ENCODE measurements at regions not wholly inside any gene's neighbourhood (a gene's known extent, or its start where the extent isn't known, plus 50 kb on each side); places are given as distances from the start of the nearest gene placed in this dataset.

DNA sequence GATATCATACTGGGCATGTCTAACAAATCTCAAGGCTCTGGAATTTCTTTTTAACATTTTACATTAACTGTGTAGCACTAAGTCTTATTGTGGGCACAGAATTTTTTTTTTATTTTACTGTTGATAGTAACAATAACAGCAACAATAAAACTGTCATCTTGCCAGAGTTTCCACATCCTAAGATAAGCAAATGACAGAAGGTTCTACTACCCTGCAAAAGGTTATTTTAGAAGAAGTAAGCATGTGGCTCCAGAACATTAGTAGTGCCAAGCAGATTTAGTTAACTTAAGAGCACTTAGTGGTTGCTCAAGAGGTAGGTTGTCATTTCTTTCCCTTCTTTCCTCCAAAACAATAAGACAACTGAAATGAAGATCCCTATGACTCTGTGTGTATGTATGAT is 743.0 kb upstream of the CBLB start:
- Histone ChIP-seq H2AFZ (ENCODE audit: low read depth, low read length) (no peak overlapping the region), H3K4me3 (ENCODE audit: low read length) (no peak overlapping the region), H3K9ac (ENCODE audit: low read length) (no peak overlapping the region), H3K79me2 (ENCODE audit: low read length) (no peaks in the 10 kb centered on the region), H3K27me3 (ENCODE audit: low read depth, low read length) (no peaks in the 10 kb centered on the region), H3K36me3 (replicated peaks; ENCODE audit: low read depth, low read length) (peaks cover 11% of the 10 kb centered on the region), H4K20me1 (ENCODE audit: insufficient read depth, low read length) (no peaks in the 10 kb centered on the region), H3K4me2 (ENCODE audit: low read length) (no peak overlapping the region), H3K4me1 (ENCODE audit: low read length) (peaks cover 4% of the 10 kb centered on the region; the same call in 1 of the 2 replicates), H3K27ac (ENCODE audit: low read length) (no peak overlapping the region), H3K9me3 (ENCODE audit: insufficient read depth, low read length) (peaks cover 10% of the 10 kb centered on the region)
- TF ChIP-seq, protein P1, sequence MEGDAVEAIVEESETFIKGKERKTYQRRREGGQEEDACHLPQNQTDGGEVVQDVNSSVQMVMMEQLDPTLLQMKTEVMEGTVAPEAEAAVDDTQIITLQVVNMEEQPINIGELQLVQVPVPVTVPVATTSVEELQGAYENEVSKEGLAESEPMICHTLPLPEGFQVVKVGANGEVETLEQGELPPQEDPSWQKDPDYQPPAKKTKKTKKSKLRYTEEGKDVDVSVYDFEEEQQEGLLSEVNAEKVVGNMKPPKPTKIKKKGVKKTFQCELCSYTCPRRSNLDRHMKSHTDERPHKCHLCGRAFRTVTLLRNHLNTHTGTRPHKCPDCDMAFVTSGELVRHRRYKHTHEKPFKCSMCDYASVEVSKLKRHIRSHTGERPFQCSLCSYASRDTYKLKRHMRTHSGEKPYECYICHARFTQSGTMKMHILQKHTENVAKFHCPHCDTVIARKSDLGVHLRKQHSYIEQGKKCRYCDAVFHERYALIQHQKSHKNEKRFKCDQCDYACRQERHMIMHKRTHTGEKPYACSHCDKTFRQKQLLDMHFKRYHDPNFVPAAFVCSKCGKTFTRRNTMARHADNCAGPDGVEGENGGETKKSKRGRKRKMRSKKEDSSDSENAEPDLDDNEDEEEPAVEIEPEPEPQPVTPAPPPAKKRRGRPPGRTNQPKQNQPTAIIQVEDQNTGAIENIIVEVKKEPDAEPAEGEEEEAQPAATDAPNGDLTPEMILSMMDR (IDR thresholded peaks at IDR 0.05; ENCODE audit: low read depth, low read length) = no peak
- no peak for TF ChIP-seq EZH2phosphoT487 (IDR thresholded peaks at IDR 0.05; ENCODE audit: low read depth)

DNA sequence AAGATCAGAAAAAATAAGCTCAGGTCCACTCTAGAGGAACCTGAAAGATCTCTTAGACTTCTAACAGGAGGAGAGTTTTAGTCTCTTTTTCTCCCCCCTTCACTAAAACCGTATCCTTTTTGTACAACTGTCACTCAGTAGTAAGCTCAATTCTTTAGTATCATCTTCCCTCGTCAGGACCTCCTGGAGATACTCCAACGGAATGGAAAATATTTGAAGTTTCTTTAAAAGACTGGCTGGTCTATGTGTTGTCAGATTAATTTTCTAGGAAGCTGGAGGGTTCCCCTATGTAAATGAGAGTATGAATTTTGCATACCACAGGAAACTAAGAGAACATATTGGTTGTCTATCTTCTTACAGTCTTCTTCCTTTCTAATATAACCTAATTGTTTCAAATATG is 747.7 kb upstream of the CBLB start:
- H2AFZ ChIP-seq (ENCODE audit: low read depth, low read length) = no peak overlapping the region
- no peaks in the 10 kb centered on the region for H3K4me1 ChIP-seq (ENCODE audit: low read length)
- TF ChIP-seq, protein P1 (IDR thresholded peaks at IDR 0.05; ENCODE audit: low read depth, low read length) = no peak
- no peak for TF ChIP-seq EZH2phosphoT487 (IDR thresholded peaks at IDR 0.05; ENCODE audit: low read depth)
- no peaks in the 10 kb centered on the region for H3K27me3 ChIP-seq (ENCODE audit: low read depth, low read length)
- H3K4me3 ChIP-seq (ENCODE audit: low read length) = no peak overlapping the region
- no peaks in the 10 kb centered on the region for H3K79me2 ChIP-seq (ENCODE audit: low read length)
- H4K20me1 ChIP-seq (ENCODE audit: insufficient read depth, low read length) = no peaks in the 10 kb centered on the region
- peaks cover 11% of the 10 kb centered on the region for H3K36me3 ChIP-seq (replicated peaks; ENCODE audit: low read depth, low read length)
- peaks cover 10% of the 10 kb centered on the region for H3K9me3 ChIP-seq (ENCODE audit: insufficient read depth, low read length)
- H3K4me2 ChIP-seq (ENCODE audit: low read length) = no peak overlapping the region
- no peak overlapping the region for H3K27ac ChIP-seq (ENCODE audit: low read length)
- H3K9ac ChIP-seq (ENCODE audit: low read length) = no peak overlapping the region

DNA sequence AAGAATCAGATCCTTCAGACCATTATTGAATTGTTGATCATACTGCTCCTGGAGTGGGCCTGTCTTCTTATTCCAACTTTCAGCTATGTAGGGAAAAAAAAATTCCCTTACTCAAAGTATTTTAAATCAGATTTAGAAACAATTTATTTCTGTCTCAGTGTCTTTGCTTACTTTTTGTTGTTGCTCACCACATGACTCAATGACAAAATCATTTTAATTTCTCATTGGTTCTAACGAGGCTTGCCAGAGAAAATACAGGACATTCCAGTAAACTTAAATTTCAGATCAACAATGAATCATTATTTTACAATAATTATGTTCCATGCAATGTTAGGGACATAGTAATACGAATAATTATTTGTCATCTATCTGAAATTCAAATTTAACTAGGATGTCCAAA is 748.5 kb upstream of the CBLB start:
- no peaks in the 10 kb centered on the region for H3K27me3 ChIP-seq (ENCODE audit: low read depth, low read length)
- no peak overlapping the region for H3K4me3 ChIP-seq (ENCODE audit: low read length)
- H3K27ac ChIP-seq (ENCODE audit: low read length) = no peak overlapping the region
- H4K20me1 ChIP-seq (ENCODE audit: insufficient read depth, low read length) = no peaks in the 10 kb centered on the region
- TF ChIP-seq, protein P1 (IDR thresholded peaks at IDR 0.05; ENCODE audit: low read depth, low read length) = no peak
- TF ChIP-seq EZH2phosphoT487 (IDR thresholded peaks at IDR 0.05; ENCODE audit: low read depth) = no peak
- H3K9me3 ChIP-seq (ENCODE audit: insufficient read depth, low read length) = peaks cover 10% of the 10 kb centered on the region
- no peak overlapping the region for H2AFZ ChIP-seq (ENCODE audit: low read depth, low read length)
- H3K36me3 ChIP-seq (replicated peaks; ENCODE audit: low read depth, low read length) = peaks cover 11% of the 10 kb centered on the region
- H3K4me1 ChIP-seq (ENCODE audit: low read length) = no peaks in the 10 kb centered on the region
- no peak overlapping the region for H3K9ac ChIP-seq (ENCODE audit: low read length)
- H3K4me2 ChIP-seq (ENCODE audit: low read length) = no peak overlapping the region
- no peaks in the 10 kb centered on the region for H3K79me2 ChIP-seq (ENCODE audit: low read length)

DNA sequence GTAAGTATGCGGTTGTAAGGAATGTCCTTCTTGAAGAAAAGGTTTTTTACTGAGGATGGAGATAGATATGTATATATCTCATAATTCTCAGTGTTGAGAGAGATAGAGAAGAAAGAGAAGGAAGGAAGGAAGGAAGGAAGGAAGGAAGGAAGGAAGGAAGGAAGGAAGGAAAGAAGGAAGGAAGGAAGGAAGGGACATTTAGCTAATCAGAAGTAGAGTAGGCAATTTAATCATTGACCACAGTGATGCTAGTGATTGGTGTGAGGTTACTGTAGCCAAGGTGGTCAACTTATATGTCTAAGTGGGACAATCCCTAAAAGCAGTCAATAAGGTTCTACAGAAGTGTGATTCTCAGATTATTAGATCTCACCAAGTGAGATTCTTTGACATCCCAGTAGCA is 751.8 kb upstream of the CBLB start:
- H3K27ac ChIP-seq (ENCODE audit: low read length) = no peak overlapping the region
- H2AFZ ChIP-seq (ENCODE audit: low read depth, low read length) = no peak overlapping the region
- H4K20me1 ChIP-seq (ENCODE audit: insufficient read depth, low read length) = no peaks in the 10 kb centered on the region
- no peaks in the 10 kb centered on the region for H3K4me1 ChIP-seq (ENCODE audit: low read length)
- H3K27me3 ChIP-seq (ENCODE audit: low read depth, low read length) = no peaks in the 10 kb centered on the region
- H3K9ac ChIP-seq (ENCODE audit: low read length) = no peak overlapping the region
- H3K36me3 ChIP-seq (replicated peaks; ENCODE audit: low read depth, low read length) = no peaks in the 10 kb centered on the region
- H3K4me3 ChIP-seq (ENCODE audit: low read length) = no peak overlapping the region
- TF ChIP-seq, protein P1 (IDR thresholded peaks at IDR 0.05; ENCODE audit: low read depth, low read length) = no peak
- no peak for TF ChIP-seq EZH2phosphoT487 (IDR thresholded peaks at IDR 0.05; ENCODE audit: low read depth)
- H3K4me2 ChIP-seq (ENCODE audit: low read length) = no peak overlapping the region
- H3K9me3 ChIP-seq (ENCODE audit: insufficient read depth, low read length) = peaks cover 5% of the 10 kb centered on the region; the same call in 1 of the 2 replicates
- H3K79me2 ChIP-seq (ENCODE audit: low read length) = no peaks in the 10 kb centered on the region
